Vagina (tissue), 2 donors: ENCODE measurements at regions not wholly inside any gene's neighbourhood (a gene's known extent, or its start where the extent isn't known, plus 50 kb on each side); places are given as distances from the start of the nearest gene placed in this dataset.

Source experiments
- POLR2A ChIP-seq, 2 donors: fragments of 450-650 bp; IDR thresholded peaks; one replicate each; pipeline ENCODE4 v1.6.1; 2017; ENCODE audit warnings: antibody characterized with exemption in 2 of 2, mild to moderate bottlenecking in 2 of 2, moderate library complexity in 2 of 2
- POLR2AphosphoS5 ChIP-seq, 2 donors: sonication (generic); formaldehyde crosslinking; IDR thresholded peaks; one replicate each; pipeline ENCODE4 v1.9.0; 2017; ENCODE audit warnings: antibody characterized with exemption in 2 of 2, mild to moderate bottlenecking in 2 of 2, low read depth in 1 of 2; ENCODE audit not compliant: insufficient read depth in 1 of 2
- TF ChIP-seq, protein P1 (sequence below), 3 experiments: fragments of 450-650 bp in 2 of 3; fragments of 200-600 bp in 1 of 3; sonication (generic) in 1 of 3; IDR thresholded peaks; one replicate each; pipeline ENCODE4 v1.5.1; 2017 to 2019; ENCODE audit warnings: antibody characterized with exemption in 3 of 3, mild to moderate bottlenecking in 2 of 3, moderate library complexity in 2 of 3

- TF ChIP-seq, protein P1, sequence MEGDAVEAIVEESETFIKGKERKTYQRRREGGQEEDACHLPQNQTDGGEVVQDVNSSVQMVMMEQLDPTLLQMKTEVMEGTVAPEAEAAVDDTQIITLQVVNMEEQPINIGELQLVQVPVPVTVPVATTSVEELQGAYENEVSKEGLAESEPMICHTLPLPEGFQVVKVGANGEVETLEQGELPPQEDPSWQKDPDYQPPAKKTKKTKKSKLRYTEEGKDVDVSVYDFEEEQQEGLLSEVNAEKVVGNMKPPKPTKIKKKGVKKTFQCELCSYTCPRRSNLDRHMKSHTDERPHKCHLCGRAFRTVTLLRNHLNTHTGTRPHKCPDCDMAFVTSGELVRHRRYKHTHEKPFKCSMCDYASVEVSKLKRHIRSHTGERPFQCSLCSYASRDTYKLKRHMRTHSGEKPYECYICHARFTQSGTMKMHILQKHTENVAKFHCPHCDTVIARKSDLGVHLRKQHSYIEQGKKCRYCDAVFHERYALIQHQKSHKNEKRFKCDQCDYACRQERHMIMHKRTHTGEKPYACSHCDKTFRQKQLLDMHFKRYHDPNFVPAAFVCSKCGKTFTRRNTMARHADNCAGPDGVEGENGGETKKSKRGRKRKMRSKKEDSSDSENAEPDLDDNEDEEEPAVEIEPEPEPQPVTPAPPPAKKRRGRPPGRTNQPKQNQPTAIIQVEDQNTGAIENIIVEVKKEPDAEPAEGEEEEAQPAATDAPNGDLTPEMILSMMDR (IDR thresholded peaks at IDR 0.05): no peak
- no peak for TF ChIP-seq POLR2A (IDR thresholded peaks at IDR 0.05)
- TF ChIP-seq POLR2AphosphoS5 (IDR thresholded peaks at IDR 0.05; ENCODE audit: insufficient read depth in 1 of 2, low read depth in 1 of 2): no peak
These were observed 55.3 kb upstream of the PRPS1 start for GRCh38 chrX:107573016-107573415.
